Breast epithelium (tissue), 4 donors: ENCODE measurements at regions not wholly inside any gene's neighbourhood (a gene's known extent, or its start where the extent isn't known, plus 50 kb on each side); places are given as distances from the start of the nearest gene placed in this dataset.

Experiments
- DNase-seq, 2 donors: peaks; one replicate each; pipeline ENCODE4 v3.0.0-alpha.2; 2019; ENCODE audit warnings: low spot score in 2 of 2
- H3K27ac ChIP-seq, 2 donors: fragments of 200-600 bp; sonication (generic) in 1 of 2; one replicate each; pipeline ENCODE4 v1.5.1; 2016 to 2019; ENCODE audit warnings: mild to moderate bottlenecking in 1 of 2
- H3K27me3 ChIP-seq, 2 donors: fragments of 200-600 bp; sonication (generic) in 1 of 2; one replicate each; pipeline versions ENCODE4 v1.5.1 to v1.6.0; 2017 to 2019; ENCODE audit warnings: control low read depth in 1 of 2, mild to moderate bottlenecking in 1 of 2
- H3K36me3 ChIP-seq: fragments of 200-600 bp; one replicate; pipeline ENCODE4 v1.5.1; 2019
- H3K4me1 ChIP-seq, 2 donors: fragments of 200-600 bp; sonication (generic); one replicate each; pipeline ENCODE4 v1.5.1; 2016 to 2019; ENCODE audit warnings: control low read depth in 1 of 2
- H3K4me3 ChIP-seq, 3 donors: fragments of 200-600 bp; sonication (generic); 1 replicate in 2 of 3; 2 replicates in 1 of 3; pipeline ENCODE4 v1.5.1; 2016 to 2019; ENCODE audit warnings: mild to moderate bottlenecking in 3 of 3, moderate library complexity in 2 of 3
- H3K9me3 ChIP-seq, 2 donors: fragments of 200-600 bp; sonication (generic) in 1 of 2; one replicate each; pipeline ENCODE4 v1.5.1; 2016 to 2019; ENCODE audit warnings: control low read depth in 1 of 2
- CTCF ChIP-seq, 3 donors: fragments of 450-650 bp; IDR thresholded peaks; one replicate each; pipeline ENCODE4 v1.5.1; 2016 to 2017; ENCODE audit warnings: antibody characterized with exemption in 3 of 3, mild to moderate bottlenecking in 3 of 3, moderate library complexity in 3 of 3
- POLR2A ChIP-seq: fragments of 450-650 bp; IDR thresholded peaks from one replicate; pipeline ENCODE4 v1.6.1; 2016; ENCODE audit warnings: antibody characterized with exemption, mild to moderate bottlenecking, moderate library complexity
- POLR2AphosphoS5 ChIP-seq, 3 donors: sonication (generic); formaldehyde crosslinking; IDR thresholded peaks; one replicate each; pipeline ENCODE4 v1.6.1; 2017; ENCODE audit warnings: antibody characterized with exemption in 3 of 3
- intact Hi-C: fragments of 100-400 bp; cut with DNase I; formaldehyde crosslinking; loops from one replicate; pipeline ENCODE4 v1.15.1; 2023; ENCODE audit warnings: low total_unique reads

- Histone ChIP-seq H3K27ac (no peak overlapping the region), H3K9me3 (no peaks in the 10 kb centered on the region), H3K27me3 (peaks cover 0 to 4% of the 10 kb centered on the region in 2 donors), H3K4me3 (no peak overlapping the region), H3K36me3 (no peaks in the 10 kb centered on the region), H3K4me1 (no peaks in the 10 kb centered on the region)
- DNase-seq = no peak
- intact Hi-C loops = no loop called here
- no peak for TF ChIP-seq POLR2AphosphoS5 (IDR thresholded peaks at IDR 0.05)
- no peak for TF ChIP-seq POLR2A
- TF ChIP-seq CTCF (IDR thresholded peaks at IDR 0.05) = no peak
These were observed 193.8 kb downstream of the PLPP4 start for GRCh38 chr10:120650705-120651399.

GRCh38 chr10:120656107-120656506 is 195.1 kb upstream of the WDR11 start:
- intact Hi-C loops = no loop called here
- no peak for DNase-seq
- Histone ChIP-seq H3K9me3 (no peaks in the 10 kb centered on the region), H3K27me3 (peaks cover 0 to 4% of the 10 kb centered on the region in 2 donors), H3K27ac (no peak overlapping the region), H3K4me1 (no peaks in the 10 kb centered on the region), H3K36me3 (no peaks in the 10 kb centered on the region), H3K4me3 (no peak overlapping the region)
- TF ChIP-seq POLR2A (no peak), CTCF (IDR thresholded peaks at IDR 0.05) (no peak), POLR2AphosphoS5 (IDR thresholded peaks at IDR 0.05) (no peak)

- no peaks in the 10 kb centered on the region for H3K4me1 ChIP-seq
- peaks cover 0 to 2% of the 10 kb centered on the region in 2 donors for H3K27me3 ChIP-seq
- no peak for DNase-seq
- intact Hi-C loops = no loop called here
- no peaks in the 10 kb centered on the region for H3K9me3 ChIP-seq
- no peaks in the 10 kb centered on the region for H3K36me3 ChIP-seq
- H3K4me3 ChIP-seq = no peak overlapping the region
- TF ChIP-seq CTCF (IDR thresholded peaks at IDR 0.05) (no peak), POLR2AphosphoS5 (IDR thresholded peaks at IDR 0.05) (no peak), POLR2A (no peak)
- H3K27ac ChIP-seq = no peak overlapping the region
These were observed 193.8 kb upstream of the WDR11 start for GRCh38 chr10:120657371-120657770.

- no peaks in the 10 kb centered on the region for H3K36me3 ChIP-seq
- DNase-seq = no peak
- intact Hi-C loops = no loop called here
These were observed 191.9 kb upstream of the WDR11 start for GRCh38 chr10:120658943-120659885.

More at GRCh38 chr10:120658943-120659885, 191.9 kb upstream of the WDR11 start:
- Histone ChIP-seq H3K9me3 (no peaks in the 10 kb centered on the region), H3K4me1 (no peaks in the 10 kb centered on the region), H3K27ac (no peak overlapping the region), H3K4me3 (no peak overlapping the region), H3K27me3 (no peaks in the 10 kb centered on the region)
- TF ChIP-seq CTCF (IDR thresholded peaks at IDR 0.05) = no peak
- TF ChIP-seq POLR2A = no peak
- TF ChIP-seq POLR2AphosphoS5 (IDR thresholded peaks at IDR 0.05) = no peak
